H9 (cell line): ENCODE measurements at regions not wholly inside any gene's neighbourhood (a gene's known extent, or its start where the extent isn't known, plus 50 kb on each side); places are given as distances from the start of the nearest gene placed in this dataset.

Experiments
- DNase-seq: peaks from one replicate; pipeline ENCODE4 v3.0.0-alpha.2; 2017
- H2AFZ ChIP-seq: one replicate; pipeline ENCODE4 v1.6.1; 2013; ENCODE audit warnings: mild to moderate bottlenecking, low read length, control low read depth, moderate library complexity
- H2AK5ac ChIP-seq: 2 replicates; pipeline ENCODE4 v1.6.1; 2013; ENCODE audit warnings: low read length, control low read depth, mixed read lengths; ENCODE audit not compliant: insufficient read length
- H2BK120ac ChIP-seq: one replicate; pipeline ENCODE4 v1.6.1; 2013; ENCODE audit warnings: low read depth, mild to moderate bottlenecking, low read length, control low read depth, inconsistent platforms; ENCODE audit not compliant: poor library complexity, severe bottlenecking
- H2BK12ac ChIP-seq: 2 replicates; pipeline ENCODE4 v1.6.1; 2013; ENCODE audit warnings: low read length, control low read depth, mixed read lengths, low read depth; ENCODE audit not compliant: insufficient read length
- H2BK15ac ChIP-seq: 2 replicates; pipeline ENCODE4 v1.6.1; 2013; ENCODE audit warnings: low read depth, low read length, control low read depth
- H2BK20ac ChIP-seq: one replicate; pipeline ENCODE4 v1.6.1; 2013; ENCODE audit warnings: low read depth, mild to moderate bottlenecking, low read length, control low read depth, inconsistent platforms; ENCODE audit not compliant: poor library complexity, severe bottlenecking
- H2BK5ac ChIP-seq: 2 replicates; pipeline ENCODE4 v1.6.1; 2013; ENCODE audit warnings: low read length, control low read depth, mixed read lengths; ENCODE audit not compliant: insufficient read length
- H3K14ac ChIP-seq: 2 replicates; pipeline ENCODE4 v1.6.1; 2013; ENCODE audit warnings: low read length, control low read depth; ENCODE audit not compliant: insufficient read depth
- H3K18ac ChIP-seq: 2 replicates; pipeline ENCODE4 v1.6.1; 2013; ENCODE audit warnings: low read depth, mild to moderate bottlenecking, mixed read lengths, low read length, control low read depth; ENCODE audit not compliant: insufficient read length
- H3K23ac ChIP-seq: 2 replicates; pipeline ENCODE4 v1.6.1; 2013; ENCODE audit warnings: low read length, control low read depth, mixed read lengths, low read depth; ENCODE audit not compliant: insufficient read length
- H3K23me2 ChIP-seq: 2 replicates; pipeline ENCODE4 v1.6.1; 2013; ENCODE audit warnings: low read depth, mild to moderate bottlenecking, mixed read lengths, low read length, control low read depth; ENCODE audit not compliant: insufficient read length, poor library complexity, severe bottlenecking
- H3K27ac ChIP-seq: 2 replicates; pipeline ENCODE4 v1.5.1; 2013; ENCODE audit warnings: low read length, control low read depth, mixed read lengths, low read depth; ENCODE audit not compliant: insufficient read length
- H3K27me3 ChIP-seq: 2 replicates; pipeline ENCODE4 v1.6.1; 2013; ENCODE audit warnings: low read length, control low read depth, inconsistent platforms; ENCODE audit not compliant: insufficient read depth
- H3K4ac ChIP-seq: 2 replicates; pipeline ENCODE4 v1.6.1; 2013; ENCODE audit warnings: low read depth, mild to moderate bottlenecking, control low read depth, inconsistent platforms, low read length, moderate library complexity
- H3K4me1 ChIP-seq: 2 replicates; pipeline ENCODE4 v1.6.1; 2013; ENCODE audit warnings: low read length, control low read depth, inconsistent platforms; ENCODE audit not compliant: insufficient read depth
- H3K4me2 ChIP-seq: 2 replicates; pipeline ENCODE4 v1.6.1; 2013; ENCODE audit warnings: low read length, control low read depth, mixed read lengths; ENCODE audit not compliant: insufficient read length, insufficient read depth
- H3K56ac ChIP-seq: 2 replicates; pipeline ENCODE4 v1.6.1; 2013; ENCODE audit warnings: low read depth, mild to moderate bottlenecking, mixed read lengths, low read length, control low read depth; ENCODE audit not compliant: insufficient read length
- H3K79me1 ChIP-seq: 2 replicates; pipeline ENCODE4 v1.6.1; 2013; ENCODE audit warnings: low read depth, mild to moderate bottlenecking, moderate library complexity, low read length, control low read depth, inconsistent platforms; ENCODE audit not compliant: insufficient read depth, poor library complexity, severe bottlenecking
- H3K79me2 ChIP-seq: 2 replicates; pipeline ENCODE4 v1.6.1; 2013; ENCODE audit warnings: low read length, control low read depth, inconsistent platforms; ENCODE audit not compliant: insufficient read depth
- H3K9ac ChIP-seq: 2 replicates; pipeline ENCODE4 v1.6.1; 2013; ENCODE audit warnings: low read length, control low read depth, mixed read lengths; ENCODE audit not compliant: insufficient read length; ENCODE audit errors: extremely low read depth
- H3K9me3 ChIP-seq: one replicate; pipeline ENCODE4 v1.6.1; 2013; ENCODE audit warnings: low read depth, low read length, inconsistent platforms; ENCODE audit not compliant: control insufficient read depth
- H3T11ph ChIP-seq: one replicate; pipeline ENCODE4 v1.6.1; 2013; ENCODE audit warnings: mild to moderate bottlenecking, low read length, control low read depth, inconsistent platforms
- H4K20me1 ChIP-seq: one replicate; pipeline ENCODE4 v1.6.1; 2013; ENCODE audit not compliant: control insufficient read depth, insufficient read length, insufficient read depth
- H4K5ac ChIP-seq: 2 replicates; pipeline ENCODE4 v1.6.1; 2013; ENCODE audit warnings: low read depth, mild to moderate bottlenecking, mixed read lengths, low read length, control low read depth; ENCODE audit not compliant: insufficient read length
- H4K8ac ChIP-seq: replicated peaks from 2 replicates; pipeline ENCODE4 v1.6.1; 2013; ENCODE audit warnings: low read length, control low read depth, mixed read lengths, low read depth; ENCODE audit not compliant: insufficient read length
- H4K91ac ChIP-seq: 2 replicates; pipeline ENCODE4 v1.6.1; 2013; ENCODE audit warnings: low read depth, mild to moderate bottlenecking, moderate library complexity, mixed read lengths, low read length, control low read depth; ENCODE audit not compliant: insufficient read length
- H3K27ac Mint-ChIP-seq, 3 experiments: 2 replicates in 2 of 3; 3 replicates in 1 of 3; pipeline ENCODE4 v1.8.0; 2020 to 2021; ENCODE audit warnings: mixed read lengths in 3 of 3, mild to moderate bottlenecking in 1 of 3, moderate library complexity in 1 of 3
- H3K27me3 Mint-ChIP-seq: 2 replicates; pipeline ENCODE4 v1.8.0; 2021; ENCODE audit warnings: low read depth, mild to moderate bottlenecking, moderate library complexity, mixed read lengths
- H3K36me3 Mint-ChIP-seq, 3 experiments: 2 replicates in 2 of 3; 3 replicates in 1 of 3; pipeline ENCODE4 v1.8.0; 2020 to 2021; ENCODE audit warnings: low read depth in 3 of 3, mixed read lengths in 3 of 3; ENCODE audit not compliant: insufficient read depth in 1 of 3
- H3K4me1 Mint-ChIP-seq, 2 experiments: 2 replicates each; pipeline ENCODE4 v1.8.0; 2020; ENCODE audit warnings: mixed read lengths in 2 of 2
- H3K4me3 Mint-ChIP-seq, 2 experiments: 2 replicates in 1 of 2; 3 replicates in 1 of 2; pipeline ENCODE4 v1.8.0; 2020 to 2021; ENCODE audit warnings: mild to moderate bottlenecking in 2 of 2, mixed read lengths in 2 of 2, moderate library complexity in 1 of 2
- H3K9me3 Mint-ChIP-seq, 2 experiments: 2 replicates in 1 of 2; 3 replicates in 1 of 2; pipeline ENCODE4 v1.8.0; 2020; ENCODE audit warnings: mild to moderate bottlenecking in 2 of 2, mixed read lengths in 2 of 2, moderate library complexity in 1 of 2
- CTCF ChIP-seq: fragments of 200-600 bp; sonication (generic); conservative IDR thresholded peaks from 3 replicates; pipeline ENCODE4 v1.8.0; 2021; ENCODE audit warnings: antibody characterized with exemption, mild to moderate bottlenecking
- WGBS: extraction: QIAGEN DNeasy Blood & Tissue Kit; methylation state at CpG from one replicate; pipeline ENCODE4 v1.1.7; 2013; ENCODE audit warnings: missing lambda C conversion rate, low lambda C conversion rate, mixed read lengths; ENCODE audit not compliant: insufficient read length; ENCODE audit errors: extremely low coverage; 5-methylcytosine and 5-hydroxymethylcytosine counted together

GRCh38 chr4:81590596-81590995 is 118.9 kb upstream of the RASGEF1B start:
- H3K27ac Mint-ChIP-seq: no peak overlapping the region
- H3K4me3 Mint-ChIP-seq: no peak overlapping the region
- H2BK12ac ChIP-seq: no peak overlapping the region
- H3K4me1 ChIP-seq: no peaks in the 10 kb centered on the region
- no peak overlapping the region for H3K23ac ChIP-seq
- no peak overlapping the region for H4K5ac ChIP-seq
- no peak overlapping the region for H4K91ac ChIP-seq
- no peak overlapping the region for H2BK120ac ChIP-seq
- WGBS: no CpG with 5 or more reads among the region's 1 CpG
- H4K8ac ChIP-seq: no peak overlapping the region
- no peak overlapping the region for H3K56ac ChIP-seq
- no peaks in the 10 kb centered on the region for H3K79me2 ChIP-seq
- no peaks in the 10 kb centered on the region for H3K27me3 Mint-ChIP-seq
- H3K79me1 ChIP-seq: no peaks in the 10 kb centered on the region
- no peak overlapping the region for H2BK5ac ChIP-seq
- no peak overlapping the region for H3K4ac ChIP-seq
- H3K27me3 ChIP-seq: no peaks in the 10 kb centered on the region
- no peak overlapping the region for H3K4me2 ChIP-seq
- H3K27ac ChIP-seq: no peak overlapping the region
- H3K9ac ChIP-seq: no peak overlapping the region
- H3K14ac ChIP-seq: no peak overlapping the region
- H4K20me1 ChIP-seq: no peaks in the 10 kb centered on the region
- H2AFZ ChIP-seq: no peak overlapping the region
- no peaks in the 10 kb centered on the region for H3K4me1 Mint-ChIP-seq
- TF ChIP-seq CTCF: no peak
- no peak overlapping the region for H2BK20ac ChIP-seq
- no peaks in the 10 kb centered on the region; a peak in 1 of 5 replicates for H3K9me3 Mint-ChIP-seq
- no peak overlapping the region for H2AK5ac ChIP-seq
- DNase-seq: no peak
- no peaks in the 10 kb centered on the region for H3K23me2 ChIP-seq
- no peaks in the 10 kb centered on the region for H3K9me3 ChIP-seq
- no peak overlapping the region for H2BK15ac ChIP-seq
- H3K18ac ChIP-seq: no peak overlapping the region
- no peaks in the 10 kb centered on the region; a peak in 1 of 7 replicates for H3K36me3 Mint-ChIP-seq
- no peak overlapping the region for H3T11ph ChIP-seq
